GM12878 (cell line): ENCODE measurements at regions not wholly inside any gene's neighbourhood (a gene's known extent, or its start where the extent isn't known, plus 50 kb on each side); places are given as distances from the start of the nearest gene placed in this dataset.

Experiments
- ATAC-seq: fragments of 200-7000 bp; cut with Tn5 transposase; 3 replicates; pipeline ENCODE4 v1.9.1; 2020; ENCODE audit warnings: mild to moderate bottlenecking, moderate library complexity
- BruUV-seq: library from RNA; stranded (reverse); fragments of 400-500 nt; replicated peaks from 2 replicates; lab custom pipeline; 2021; lab: Mats Ljungman, UMichigan
- CTCF ChIA-PET: fragments of 300-600 bp; sonication (Branson Sonifier 250); formaldehyde crosslinking; extraction: SDS; loops from one replicate; lab custom pipeline; 2021; ENCODE audit warnings: inconsistent platforms; lab: Yijun Ruan, JAX
- POLR2A ChIA-PET: fragments of 350-600 bp; formaldehyde crosslinking; extraction: SDS; loops from one replicate; lab custom pipeline; 2021; ENCODE audit warnings: inconsistent platforms; lab: Charles Lee
- RAD21 ChIA-PET: fragments of 300-600 bp; sonication (Branson Sonifier 250); formaldehyde crosslinking; loops from one replicate; lab custom pipeline; 2023; ENCODE audit warnings: antibody characterized with exemption; ENCODE audit not compliant: unreplicated experiment; lab: Charles Lee
- SMC1A ChIA-PET: fragments of 300-600 bp; sonication (Branson Sonifier 250); formaldehyde crosslinking; loops from one replicate; lab custom pipeline; 2023; ENCODE audit not compliant: unreplicated experiment, uncharacterized antibody; lab: Charles Lee
- DNase-seq: peaks from one replicate; pipeline ENCODE4 v3.0.0-alpha.2; 2011; ENCODE audit warnings: low read depth, low spot score
- FAIRE-seq: peaks from 3 replicates; lab custom pipeline; 2011; peaks lifted over from hg19 to GRCh38; lab: Jason Lieb, UNC
- H2AFZ ChIP-seq: 2 replicates; pipeline ENCODE4 v1.6.0; 2011; ENCODE audit warnings: low read depth, low read length, control low read depth; ENCODE audit not compliant: control insufficient read depth
- H3K27ac ChIP-seq: 2 replicates; pipeline ENCODE4 v1.5.1; 2011; ENCODE audit warnings: control low read depth; ENCODE audit not compliant: control insufficient read depth, insufficient read depth
- H3K27me3 ChIP-seq, 2 experiments: replicated peaks in 1 of 2; 2 replicates each; pipeline versions ENCODE4 v1.6.0 to v1.6.1; 2011; ENCODE audit warnings: low read length in 1 of 2; ENCODE audit not compliant: control insufficient read depth in 2 of 2, insufficient read depth in 2 of 2
- H3K36me3 ChIP-seq, 2 experiments: 2 replicates each; pipeline ENCODE4 v1.5.1; 2011; ENCODE audit warnings: low read length in 1 of 2; ENCODE audit not compliant: control insufficient read depth in 2 of 2, insufficient read depth in 2 of 2
- H3K4me1 ChIP-seq: 2 replicates; pipeline ENCODE4 v1.6.1; 2011; ENCODE audit warnings: mild to moderate bottlenecking, low read length, moderate library complexity, mixed read lengths; ENCODE audit not compliant: control insufficient read depth, insufficient read depth
- H3K4me2 ChIP-seq: 2 replicates; pipeline ENCODE4 v1.6.0; 2011; ENCODE audit warnings: control low read depth; ENCODE audit not compliant: control insufficient read depth, insufficient read depth
- H3K4me3 ChIP-seq: fragments of 200-600 bp; sonication (generic); 2 replicates; pipeline ENCODE4 v1.5.1; 2016
- H3K79me2 ChIP-seq: 2 replicates; pipeline ENCODE4 v1.6.0; 2011; ENCODE audit warnings: low read length; ENCODE audit not compliant: control insufficient read depth, insufficient read depth
- H3K9ac ChIP-seq: 2 replicates; pipeline ENCODE4 v1.8.0; 2011; ENCODE audit warnings: low read length, control low read depth, mixed read lengths; ENCODE audit not compliant: control insufficient read depth, insufficient read depth
- H3K9me3 ChIP-seq: replicated peaks from 3 replicates; pipeline ENCODE4 v1.5.1; 2011; ENCODE audit warnings: mild to moderate bottlenecking, low read length; ENCODE audit not compliant: control insufficient read depth, insufficient read depth
- H4K20me1 ChIP-seq: 2 replicates; pipeline ENCODE4 v1.6.0; 2011; ENCODE audit not compliant: control insufficient read depth, insufficient read depth
- CHD2 ChIP-seq: IDR thresholded peaks from 2 replicates; pipeline ENCODE4 v1.6.1; 2011; ENCODE audit warnings: low read depth, low read length, improper control_type of control experiment, borderline replicate concordance
- CHD4 ChIP-seq: fragments of 200-600 bp; sonication (generic); IDR thresholded peaks from 2 replicates; pipeline ENCODE4 v1.6.1; 2016; ENCODE audit warnings: mild to moderate bottlenecking
- HDAC2 ChIP-seq: fragments of 200-600 bp; sonication (generic); IDR thresholded peaks from 2 replicates; pipeline ENCODE4 v1.6.1; 2017
- HDGF ChIP-seq: fragments of 450-650 bp; IDR thresholded peaks from 2 replicates; pipeline ENCODE4 v1.6.1; 2016; ENCODE audit warnings: antibody characterized with exemption
- MAX ChIP-seq: IDR thresholded peaks from 2 replicates; pipeline ENCODE4 v1.6.1; 2012; ENCODE audit warnings: low read depth, low read length, improper control_type of control experiment
- MYB ChIP-seq: fragments of 150-350 bp; IDR thresholded peaks from 2 replicates; pipeline ENCODE4 v1.6.1; 2014; ENCODE audit warnings: mild to moderate bottlenecking, low read depth, low read length, borderline replicate concordance
- NRF1 ChIP-seq: conservative IDR thresholded peaks from 2 replicates; pipeline ENCODE4 v1.6.1; 2011; ENCODE audit warnings: mild to moderate bottlenecking, low read depth, low read length, improper control_type of control experiment
- RAD51 ChIP-seq: fragments of 450-650 bp; IDR thresholded peaks from 2 replicates; pipeline ENCODE4 v1.6.1; 2016; ENCODE audit warnings: moderate library complexity, mild to moderate bottlenecking, inconsistent platforms
- WRNIP1 ChIP-seq: IDR thresholded peaks from 2 replicates; pipeline ENCODE4 v1.6.1; 2011; ENCODE audit warnings: low read depth, low read length, improper control_type of control experiment, borderline replicate concordance
- ZBED1 ChIP-seq: IDR thresholded peaks from 2 replicates; pipeline ENCODE4 v1.6.1; 2016; ENCODE audit warnings: borderline replicate concordance
- ZNF24 ChIP-seq: fragments of 450-650 bp; IDR thresholded peaks from 2 replicates; pipeline ENCODE4 v1.6.1; 2017; ENCODE audit warnings: antibody characterized with exemption, mild to moderate bottlenecking
- WGBS: methylation state at CpG from one replicate; pipeline ENCODE4 v1.1.6; 2016; ENCODE audit warnings: low lambda C conversion rate; ENCODE audit not compliant: insufficient replicate concordance, insufficient coverage; ENCODE audit errors: missing lambda C conversion rate; 5-methylcytosine and 5-hydroxymethylcytosine counted together
- in situ Hi-C: fragments of 300-500 bp; cut with MboI; formaldehyde crosslinking; loops from 9 replicates; pipeline ENCODE4 v1.14.3; 2018; ENCODE audit warnings: mixed read lengths
- intact Hi-C: fragments of 100-400 bp; cut with micrococcal nuclease; formaldehyde crosslinking; loops from one replicate; pipeline ENCODE4 v1.14.2; 2022; ENCODE audit not compliant: unreplicated experiment
- TF ChIP-seq, protein P1 (sequence below): fragments of 450-650 bp; conservative IDR thresholded peaks from 2 replicates; pipeline ENCODE4 v1.6.1; 2017; ENCODE audit warnings: mild to moderate bottlenecking, moderate library complexity
- TF ChIP-seq, protein P2 (sequence below): IDR thresholded peaks from 2 replicates; pipeline ENCODE4 v1.6.1; 2011; ENCODE audit warnings: borderline replicate concordance, low read depth, mild to moderate bottlenecking, moderate library complexity, mixed read lengths, low read length; ENCODE audit not compliant: insufficient read depth; ENCODE audit errors: extremely low read length

GRCh38 chr3:124669470-124669869 is 60.8 kb upstream of the UMPS start:
- 31% methylated on average over 3 of the region's 3 CpGs for WGBS
- RAD21 ChIA-PET = no interaction called here
- Histone ChIP-seq H3K4me2 (no peak overlapping the region), H3K79me2 (no peaks in the 10 kb centered on the region), H4K20me1 (no peaks in the 10 kb centered on the region), H3K9me3 (no peaks in the 10 kb centered on the region), H3K4me3 (no peak overlapping the region), H2AFZ (no peak overlapping the region), H3K27ac (no peak overlapping the region), H3K9ac (no peak overlapping the region), H3K27me3 (no peaks in the 10 kb centered on the region), H3K36me3 (no peaks in the 10 kb centered on the region), H3K4me1 (no peaks in the 10 kb centered on the region)
- CTCF ChIA-PET = interaction anchor here (1.5 to 3.5 kb wide), 2 partner anchors 10 to 19 kb away, joined by 5 to 12 read pairs; no protein-coding TSS in a partner anchor
- POLR2A ChIA-PET = no interaction called here
- TF ChIP-seq CHD2 = no peak
- BruUV-seq = no TSS peak
- no peak for DNase-seq
- SMC1A ChIA-PET = no interaction called here
- no peak for FAIRE-seq
- intact Hi-C loops (no loop called here), in situ Hi-C loops (no loop called here)
- no peak for ATAC-seq

DNA sequence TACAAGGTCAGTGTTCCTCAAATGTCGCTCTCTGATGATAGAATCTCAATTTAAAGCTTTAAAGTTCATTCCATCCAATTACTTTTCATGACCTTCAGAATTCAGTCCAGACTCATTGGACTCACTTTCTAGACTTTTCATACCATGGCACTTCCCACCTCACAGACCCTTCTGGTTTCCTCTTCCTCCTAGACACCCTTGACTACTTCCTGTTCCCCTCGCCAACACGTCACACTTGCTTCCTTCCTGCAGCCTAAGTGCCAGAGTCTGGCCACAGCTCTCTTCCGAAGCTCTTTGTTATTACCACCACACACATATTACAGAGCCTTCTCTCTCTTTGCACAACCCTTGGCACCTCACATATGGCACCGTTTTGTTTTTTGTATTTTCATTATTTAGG is 59.1 kb upstream of the UMPS start:
- DNase-seq (no peak), ATAC-seq (no peak), FAIRE-seq (no peak)
- Histone ChIP-seq H3K4me1 (no peaks in the 10 kb centered on the region), H3K9me3 (no peaks in the 10 kb centered on the region), H3K27ac (no peak overlapping the region), H3K9ac (no peak overlapping the region), H3K27me3 (no peaks in the 10 kb centered on the region), H3K36me3 (no peaks in the 10 kb centered on the region), H4K20me1 (no peaks in the 10 kb centered on the region), H3K79me2 (no peaks in the 10 kb centered on the region), H3K4me3 (no peak overlapping the region), H3K4me2 (no peak overlapping the region), H2AFZ (no peak overlapping the region)
- ChIA-PET SMC1A (interaction anchor here (1.1 to 1.3 kb wide), 2 partner anchors 17 to 102 kb away, joined by 3 to 6 read pairs; no protein-coding TSS in a partner anchor), POLR2A (no interaction called here), RAD21 (interaction anchor here (1.0 kb wide), 1 partner anchor 17 kb away, joined by 3 read pairs; no protein-coding TSS in a partner anchor), CTCF (interaction anchor here (1.5 to 3.5 kb wide), 2 partner anchors 18 to 110 kb away, joined by 4 to 12 read pairs; no protein-coding TSS in a partner anchor)
- intact Hi-C loops = no loop called here
- TF ChIP-seq, protein P1, sequence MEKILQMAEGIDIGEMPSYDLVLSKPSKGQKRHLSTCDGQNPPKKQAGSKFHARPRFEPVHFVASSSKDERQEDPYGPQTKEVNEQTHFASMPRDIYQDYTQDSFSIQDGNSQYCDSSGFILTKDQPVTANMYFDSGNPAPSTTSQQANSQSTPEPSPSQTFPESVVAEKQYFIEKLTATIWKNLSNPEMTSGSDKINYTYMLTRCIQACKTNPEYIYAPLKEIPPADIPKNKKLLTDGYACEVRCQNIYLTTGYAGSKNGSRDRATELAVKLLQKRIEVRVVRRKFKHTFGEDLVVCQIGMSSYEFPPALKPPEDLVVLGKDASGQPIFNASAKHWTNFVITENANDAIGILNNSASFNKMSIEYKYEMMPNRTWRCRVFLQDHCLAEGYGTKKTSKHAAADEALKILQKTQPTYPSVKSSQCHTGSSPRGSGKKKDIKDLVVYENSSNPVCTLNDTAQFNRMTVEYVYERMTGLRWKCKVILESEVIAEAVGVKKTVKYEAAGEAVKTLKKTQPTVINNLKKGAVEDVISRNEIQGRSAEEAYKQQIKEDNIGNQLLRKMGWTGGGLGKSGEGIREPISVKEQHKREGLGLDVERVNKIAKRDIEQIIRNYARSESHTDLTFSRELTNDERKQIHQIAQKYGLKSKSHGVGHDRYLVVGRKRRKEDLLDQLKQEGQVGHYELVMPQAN = no peak
- TF ChIP-seq, protein P2, sequence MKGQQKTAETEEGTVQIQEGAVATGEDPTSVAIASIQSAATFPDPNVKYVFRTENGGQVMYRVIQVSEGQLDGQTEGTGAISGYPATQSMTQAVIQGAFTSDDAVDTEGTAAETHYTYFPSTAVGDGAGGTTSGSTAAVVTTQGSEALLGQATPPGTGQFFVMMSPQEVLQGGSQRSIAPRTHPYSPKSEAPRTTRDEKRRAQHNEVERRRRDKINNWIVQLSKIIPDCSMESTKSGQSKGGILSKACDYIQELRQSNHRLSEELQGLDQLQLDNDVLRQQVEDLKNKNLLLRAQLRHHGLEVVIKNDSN = no peak
- TF ChIP-seq NRF1 = no peak
- no peak for TF ChIP-seq CHD4
- TF ChIP-seq MAX = no peak
- TF ChIP-seq RAD51 = no peak
- TF ChIP-seq ZBED1 = no peak
- TF ChIP-seq HDAC2 = no peak
- no peak for TF ChIP-seq ZNF24
- TF ChIP-seq WRNIP1 = no peak
- no peak for TF ChIP-seq HDGF
- no peak for TF ChIP-seq MYB
- WGBS = 36% methylated on average over 5 of the region's 5 CpGs
- BruUV-seq = no TSS peak
- in situ Hi-C loops = no loop called here
